HG03439 (cell line): ENCODE measurements at regions not wholly inside any gene's neighbourhood (a gene's known extent, or its start where the extent isn't known, plus 50 kb on each side); places are given as distances from the start of the nearest gene placed in this dataset.

Experiments used
- ATAC-seq: cut with Tn5 transposase; IDR thresholded peaks from one replicate; pipeline ENCODE4 v1.9.1; 2021; ENCODE audit warnings: mild to moderate bottlenecking, moderate library complexity; ENCODE audit not compliant: unreplicated experiment

DNA sequence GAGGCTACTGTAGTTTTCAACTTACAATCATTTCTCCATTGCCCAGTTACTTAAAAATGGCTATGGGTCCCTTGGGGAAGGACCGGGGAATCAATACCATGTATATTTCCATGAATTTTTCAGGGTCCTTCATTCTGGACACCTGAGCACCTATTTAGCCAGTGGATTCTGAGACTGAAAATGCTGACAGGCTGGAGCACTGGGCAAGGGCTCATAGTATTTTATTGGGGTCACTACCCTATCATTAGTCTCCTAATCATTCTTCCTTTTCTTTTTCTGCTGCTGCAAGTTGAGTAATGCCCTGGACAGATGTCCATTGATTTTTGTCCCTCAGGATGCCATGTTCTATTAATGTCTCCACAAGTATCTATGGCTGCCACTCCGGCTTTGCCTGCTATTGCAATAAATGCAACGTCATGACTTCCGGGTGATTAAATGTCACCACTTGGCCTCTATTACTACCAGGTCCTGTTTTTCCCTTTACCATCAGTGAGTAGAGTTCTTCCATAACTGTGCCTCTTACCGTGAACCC is 279.3 kb upstream of the FBXL7 start:
- no peak for ATAC-seq

DNA sequence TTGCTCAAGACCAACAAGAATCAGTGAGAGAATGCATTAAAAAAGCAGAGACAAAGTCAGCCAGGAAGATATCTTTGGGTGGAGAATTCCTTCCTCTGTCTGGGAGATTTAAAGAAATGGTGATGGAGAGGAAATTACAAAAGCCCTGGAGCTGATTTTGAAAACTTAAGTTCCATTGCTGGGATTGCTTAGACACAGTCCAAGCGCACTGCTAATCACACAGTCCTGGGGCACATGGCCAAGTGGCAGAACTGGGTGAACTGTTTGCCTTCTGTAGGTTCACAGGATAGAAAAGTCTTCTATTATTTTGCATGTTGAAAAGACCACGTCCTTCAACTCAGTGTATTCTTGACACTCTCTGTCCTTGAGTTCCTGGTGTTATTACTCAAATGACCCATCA is 284.9 kb upstream of the FBXL7 start:
- ATAC-seq, result no peak

DNA sequence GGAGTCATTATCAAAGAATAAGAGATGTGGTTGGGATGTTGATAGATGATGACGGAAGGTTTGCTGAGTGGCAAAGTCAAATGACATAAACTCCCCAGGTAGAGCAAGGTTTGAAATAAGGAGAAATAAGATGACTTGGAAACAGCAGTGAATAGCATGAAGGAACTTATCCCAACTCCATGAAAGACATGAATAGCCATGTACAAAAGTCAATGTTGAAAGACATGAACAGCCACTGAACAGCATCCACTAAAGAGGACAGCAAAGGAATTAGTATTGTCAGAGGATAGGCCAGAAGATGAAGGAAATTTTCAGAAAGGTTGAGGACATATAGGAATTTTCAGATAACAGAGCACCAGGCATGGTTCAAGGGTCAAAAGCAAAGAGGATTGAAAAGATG is 286.0 kb upstream of the FBXL7 start:
- ATAC-seq, result no peak

DNA sequence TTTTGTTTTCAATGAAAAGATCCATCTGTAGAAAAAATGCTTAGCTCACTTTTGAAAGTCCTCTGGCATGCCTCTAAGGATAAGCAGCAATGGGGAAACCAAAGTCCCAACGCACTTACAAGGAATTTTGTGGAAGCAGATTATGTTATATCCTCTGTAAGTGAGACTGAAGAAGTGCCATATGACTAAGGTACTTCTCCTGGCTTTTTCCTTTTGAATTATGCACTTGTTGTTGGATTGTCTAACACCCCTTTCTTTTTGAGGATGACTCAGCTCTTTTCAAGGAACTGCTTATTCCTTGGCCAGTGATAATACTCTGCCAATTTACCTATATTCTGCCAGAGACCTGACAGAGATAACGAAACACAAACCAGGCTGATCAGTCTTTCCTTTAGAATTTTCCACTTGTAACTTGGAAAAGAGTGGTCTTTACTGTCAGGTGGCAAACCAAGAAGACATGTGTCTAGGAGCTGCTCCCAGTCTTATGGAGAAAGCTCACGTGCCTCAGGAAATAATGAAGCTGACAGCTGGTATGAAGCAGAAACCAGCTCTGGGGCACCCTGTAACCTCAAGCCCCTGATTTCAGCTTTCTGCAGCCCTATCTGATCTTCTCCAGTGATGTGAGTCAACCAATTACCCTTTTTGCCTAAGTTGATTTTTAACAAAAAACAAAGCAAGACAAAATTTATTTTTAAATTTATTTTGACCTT is 290.8 kb upstream of the FBXL7 start:
- no peak for ATAC-seq

DNA sequence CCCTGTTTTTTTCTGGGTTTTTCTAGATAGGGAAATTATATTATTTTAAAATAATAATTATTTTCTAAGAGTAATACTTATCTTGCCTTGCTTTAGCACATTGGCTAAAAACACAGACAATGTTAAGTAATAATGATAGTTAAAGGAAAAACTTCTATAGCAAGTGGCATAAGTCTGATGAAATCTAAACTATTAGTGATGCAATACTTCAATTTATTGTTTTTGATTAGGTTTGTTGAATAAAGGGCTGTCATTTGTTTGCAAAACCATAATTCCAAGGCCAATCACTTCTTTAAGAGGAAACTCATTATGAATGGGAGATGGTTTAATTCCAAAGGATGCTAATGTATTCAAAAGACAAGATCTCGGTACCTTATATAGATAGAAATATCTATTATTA is 293.8 kb upstream of the FBXL7 start:
- ATAC-seq, result no peak

DNA sequence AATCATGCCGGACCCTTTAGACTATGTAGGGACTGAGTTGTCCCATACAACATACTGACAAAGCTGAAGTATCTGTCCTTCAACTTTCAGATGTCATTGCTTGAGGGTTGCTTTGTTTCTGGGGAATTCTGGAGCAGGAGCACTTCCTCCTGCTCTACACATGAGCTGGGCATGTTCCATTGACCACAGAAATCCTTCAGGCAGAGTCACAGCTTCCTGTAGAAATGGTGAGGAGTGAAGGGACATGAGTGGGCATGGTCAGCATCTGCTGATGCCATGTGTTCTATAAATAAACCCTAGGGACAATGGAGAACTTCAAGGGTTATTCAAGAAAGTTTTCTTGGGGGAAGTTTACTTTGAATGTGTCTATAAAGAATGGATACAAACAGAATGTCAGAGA is 296.6 kb upstream of the FBXL7 start:
- ATAC-seq, result no peak

DNA sequence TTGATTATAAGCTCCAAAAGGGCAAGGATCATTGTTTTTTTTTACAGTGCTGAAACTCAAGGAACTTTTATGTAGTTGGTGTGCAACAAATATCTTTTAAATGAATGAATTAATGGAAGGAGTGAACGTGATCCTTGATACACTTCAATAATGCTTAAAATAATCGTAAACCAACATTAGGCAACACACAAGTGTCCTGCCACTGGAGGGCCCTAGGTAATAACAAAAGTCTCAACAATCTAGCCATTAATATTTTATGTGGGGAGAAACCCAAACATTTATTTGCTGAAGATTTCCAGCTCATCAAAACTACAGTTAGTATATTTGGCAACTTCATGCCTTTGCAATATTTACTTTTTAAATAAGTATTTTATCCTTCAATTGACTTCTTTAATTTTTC is 309.0 kb upstream of the FBXL7 start:
- ATAC-seq, result no peak

DNA sequence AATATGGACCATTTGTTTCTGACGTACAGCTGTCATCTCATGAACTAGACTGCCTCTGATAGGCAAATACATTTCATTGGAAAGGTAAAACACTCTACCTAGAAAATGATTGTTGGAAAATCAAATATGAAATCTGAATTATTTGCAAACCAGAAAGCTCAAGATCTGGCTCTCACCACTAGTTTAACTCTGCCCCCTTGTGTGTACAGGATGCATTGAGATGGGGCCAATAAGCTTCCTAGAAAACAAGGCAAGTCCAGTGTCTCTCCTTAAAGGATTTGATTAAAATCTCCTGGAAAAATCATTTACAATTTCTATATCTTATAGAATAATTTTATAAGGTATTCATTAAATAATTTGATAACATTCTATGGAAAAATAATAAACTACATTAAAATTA is 311.9 kb upstream of the ANKH start:
- ATAC-seq, result no peak

DNA sequence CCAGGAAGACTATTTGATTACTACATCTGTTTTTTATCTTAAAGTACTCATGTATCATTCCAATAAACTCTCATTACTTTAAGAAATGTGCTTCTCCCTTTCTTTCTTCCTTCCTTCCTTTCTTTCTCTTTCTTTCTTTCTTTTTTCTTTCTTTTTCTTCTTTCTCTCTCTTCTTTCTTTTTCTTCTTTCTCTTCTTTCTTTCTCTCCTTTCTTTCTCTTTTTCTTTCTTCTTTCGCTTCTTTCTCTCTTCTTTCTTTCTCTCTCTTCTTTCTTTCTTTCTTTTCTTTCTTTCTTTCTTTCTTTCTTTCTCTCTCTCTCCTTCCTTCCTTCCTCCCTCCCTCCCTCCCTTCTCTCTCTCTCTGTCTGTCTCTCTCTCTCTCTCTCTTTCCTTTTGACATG is 298.6 kb upstream of the ANKH start:
- no peak for ATAC-seq

DNA sequence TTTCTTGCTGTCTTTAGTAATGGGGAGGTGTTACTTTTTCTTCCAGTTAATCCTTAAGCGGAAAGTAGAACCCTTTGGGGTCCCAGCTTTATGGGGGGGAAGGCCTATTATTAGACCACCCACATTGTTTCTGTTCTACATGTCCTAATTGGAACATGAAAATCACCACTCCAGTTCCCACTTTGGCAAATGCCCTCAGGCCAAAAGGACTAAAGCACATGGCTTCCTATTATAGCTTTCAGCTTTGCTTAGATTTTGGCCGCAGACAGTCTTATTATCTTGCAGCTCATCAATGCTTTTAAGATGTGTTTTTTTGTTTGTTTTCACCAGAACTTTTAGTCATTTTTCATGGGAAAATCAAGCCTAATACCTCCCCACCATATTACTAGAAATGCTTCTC is 296.8 kb upstream of the ANKH start:
- no peak for ATAC-seq

DNA sequence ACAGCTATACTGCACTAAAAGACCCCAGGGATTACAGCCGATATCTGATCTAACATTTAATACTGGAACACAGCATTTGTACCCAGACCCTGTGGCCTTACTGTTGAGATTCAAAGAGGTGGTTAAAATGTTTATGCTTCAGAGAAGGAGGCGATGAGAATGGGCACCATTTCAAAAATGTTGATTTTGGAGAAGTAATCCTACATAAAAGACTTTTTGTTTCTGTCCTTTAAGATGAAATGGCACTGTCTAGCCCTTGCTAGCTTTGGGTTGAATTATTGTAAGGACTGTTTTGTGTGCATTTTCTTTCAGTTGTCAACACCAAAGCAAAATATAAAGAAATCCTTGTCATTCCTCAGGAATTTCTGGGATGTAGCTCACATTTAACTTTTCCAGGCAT is 288.5 kb upstream of the ANKH start:
- no peak for ATAC-seq

DNA sequence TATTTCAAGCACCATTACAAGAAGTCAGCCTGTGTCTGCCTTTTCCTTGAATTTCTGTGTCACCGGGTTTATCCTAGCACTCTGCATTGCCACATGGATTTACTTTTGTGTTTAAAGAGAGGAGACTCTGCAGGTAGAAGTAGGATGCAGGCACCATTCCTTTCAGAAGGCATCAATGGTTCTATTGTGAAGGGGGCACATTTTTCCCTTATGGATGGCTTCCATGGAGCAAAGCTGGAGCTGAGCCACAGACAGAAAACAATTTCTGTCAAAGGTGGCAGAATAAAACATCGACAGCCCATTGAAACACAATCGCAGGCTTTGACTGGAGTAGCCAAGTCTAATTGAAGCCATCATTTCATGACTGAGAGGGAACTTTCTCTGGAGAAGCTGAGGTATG is 288.0 kb upstream of the ANKH start:
- no peak for ATAC-seq

DNA sequence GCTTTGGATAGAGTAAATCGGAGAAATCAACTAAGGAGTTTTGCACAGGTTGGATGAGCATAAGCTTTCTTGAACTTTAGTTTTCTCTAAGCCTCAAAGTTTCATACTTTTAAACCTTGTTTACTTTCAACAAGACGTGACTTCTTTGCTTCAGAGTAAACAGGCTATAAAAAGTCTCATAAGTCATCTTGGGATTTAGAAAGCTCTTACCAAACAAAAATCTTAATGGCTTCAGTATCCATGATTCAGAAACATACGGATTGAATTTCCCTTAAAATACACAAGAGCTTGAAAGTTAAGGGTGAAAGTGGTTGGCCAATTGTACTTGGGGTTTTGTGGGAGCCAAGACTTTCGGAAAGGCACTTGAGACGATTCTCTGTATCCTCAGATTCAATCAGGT is 270.9 kb upstream of the ANKH start:
- no peak for ATAC-seq

DNA sequence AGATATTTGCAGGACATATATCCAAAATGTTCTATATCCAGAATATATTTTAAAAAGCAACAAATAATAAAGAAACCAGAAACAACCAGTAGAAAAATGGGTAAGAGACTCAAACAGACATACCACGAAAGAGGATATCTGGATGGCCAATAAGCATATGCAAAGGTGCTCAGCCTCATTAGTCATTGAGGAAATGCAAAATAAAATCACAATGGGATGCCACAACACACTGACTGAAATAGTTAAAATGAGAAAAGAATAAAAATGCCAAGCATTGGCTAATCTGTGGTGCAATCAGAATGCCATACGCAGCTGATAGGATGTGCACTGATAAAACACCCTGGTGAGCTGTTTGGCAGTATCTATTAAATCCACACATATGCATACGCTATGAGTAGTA is 265.8 kb upstream of the ANKH start:
- no peak for ATAC-seq

DNA sequence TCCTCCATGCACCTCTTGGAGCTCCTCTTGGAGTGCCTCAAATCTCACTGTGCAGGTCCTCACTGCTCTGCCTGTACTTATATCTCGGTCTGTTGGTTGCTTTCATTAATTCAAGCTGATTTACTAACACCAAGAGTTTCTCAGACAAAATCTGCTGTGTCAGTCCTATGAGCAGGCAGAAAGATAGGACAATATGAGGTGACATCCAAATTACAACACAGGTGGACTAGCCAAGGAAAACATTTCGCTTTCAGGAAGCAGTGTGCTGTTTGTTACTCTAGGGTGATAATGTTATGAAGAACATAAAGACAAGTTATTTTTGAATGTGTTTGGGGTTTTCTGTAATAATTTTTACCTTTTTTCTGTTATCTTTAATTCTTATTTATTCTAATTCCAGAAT is 264.1 kb upstream of the ANKH start:
- no peak for ATAC-seq

DNA sequence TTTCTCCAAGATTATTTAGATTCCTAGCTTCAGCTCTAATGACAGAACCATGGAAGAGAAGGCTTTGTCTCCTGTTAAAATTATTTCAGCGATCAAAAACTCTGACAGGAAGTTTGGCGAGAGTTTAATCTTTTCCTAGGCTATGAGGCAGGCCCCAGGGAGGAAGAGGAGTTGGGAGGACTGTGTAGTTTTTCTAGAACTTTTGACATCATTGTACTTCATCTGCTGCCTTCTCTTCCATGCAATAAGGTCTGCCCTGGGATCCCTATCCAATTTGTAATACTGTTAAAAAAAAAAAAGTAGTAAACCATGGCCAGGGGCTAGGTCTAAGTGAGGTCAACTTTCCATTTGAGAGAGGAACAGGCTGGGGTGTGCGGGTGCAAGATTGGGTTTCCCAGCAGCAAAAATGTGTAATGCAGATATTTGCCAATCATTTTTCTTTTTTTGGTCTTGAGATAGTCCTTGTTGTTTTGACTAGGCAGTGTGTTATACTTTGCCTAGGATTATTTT is 261.9 kb upstream of the ANKH start:
- no peak for ATAC-seq

DNA sequence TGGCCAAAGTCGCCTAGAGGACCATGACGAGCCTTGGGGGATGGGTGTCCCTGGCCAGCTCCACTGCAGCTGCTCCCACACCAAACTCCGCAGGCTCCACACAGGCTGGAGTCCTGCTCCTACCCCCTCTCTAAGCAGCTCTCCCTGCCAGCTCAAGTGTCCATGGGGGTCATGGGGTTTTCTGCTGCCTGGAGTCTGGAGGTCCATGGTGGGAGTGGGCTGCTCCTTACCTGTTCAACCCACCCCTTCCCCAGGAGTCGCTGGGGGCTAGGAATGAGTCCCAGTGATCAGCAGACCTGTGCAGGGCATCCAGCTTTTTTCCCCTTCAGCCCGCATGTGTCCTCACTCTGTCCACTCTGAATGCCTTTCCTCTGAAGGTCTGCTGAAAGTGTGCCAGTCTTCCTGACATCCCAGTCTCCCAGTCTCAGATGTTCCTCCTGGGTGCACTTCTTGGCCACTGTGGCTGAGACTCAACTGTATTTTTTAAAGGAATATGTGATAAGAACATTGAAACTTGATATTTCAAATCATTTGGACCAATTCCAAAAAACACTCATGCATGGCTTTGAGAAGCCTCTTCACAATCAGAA is 261.3 kb upstream of the ANKH start:
- ATAC-seq, result no peak

DNA sequence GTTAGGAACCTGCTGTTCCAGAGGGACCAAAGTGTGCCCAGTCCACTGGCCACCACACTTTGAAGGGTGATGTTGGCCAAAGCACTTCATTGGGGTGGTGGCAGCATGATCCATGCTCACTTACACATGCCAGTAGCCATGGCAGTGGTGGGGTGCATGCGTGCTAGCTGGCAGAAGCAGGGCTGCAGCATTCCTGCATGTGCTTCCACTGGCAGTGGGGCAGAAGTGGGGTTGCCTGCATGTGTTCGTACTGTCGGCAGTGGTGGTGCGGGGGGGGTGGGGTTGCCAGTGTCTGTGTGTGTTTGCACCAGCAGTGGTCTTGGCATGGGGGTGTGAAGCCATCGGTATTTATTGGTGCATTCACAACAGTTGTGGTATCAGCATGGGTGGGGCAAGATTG is 260.3 kb upstream of the ANKH start:
- no peak for ATAC-seq

DNA sequence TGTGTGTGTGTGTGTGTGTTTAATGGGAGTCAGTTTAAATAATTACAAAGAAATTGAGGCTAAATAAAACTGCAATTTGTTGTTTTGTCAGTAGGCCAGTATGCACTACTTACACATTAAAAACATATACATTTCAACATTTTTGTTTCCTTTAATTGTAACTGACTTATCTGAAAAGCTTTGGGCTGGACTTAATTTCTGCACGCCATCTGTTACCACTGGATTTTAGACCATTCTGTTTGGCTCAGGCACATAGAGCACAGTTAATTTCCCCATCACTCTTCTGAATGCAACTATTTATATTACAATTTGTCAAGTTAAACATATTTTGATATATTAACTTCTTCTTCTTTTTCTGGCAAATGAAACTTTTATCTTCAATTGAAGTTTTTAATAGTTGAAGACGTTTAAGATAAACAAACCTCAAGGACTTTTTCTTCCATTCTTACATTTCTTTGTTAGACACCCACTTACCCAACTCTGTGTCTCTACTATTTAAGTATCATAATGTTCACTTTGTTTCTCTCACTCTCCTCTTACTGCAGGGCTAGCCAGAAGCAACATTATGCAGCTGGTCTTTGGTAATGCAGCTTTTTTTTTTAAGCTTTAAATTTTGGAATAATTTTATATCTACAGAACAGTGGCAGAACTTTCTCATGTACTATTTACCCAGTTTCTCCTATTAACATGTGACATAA is 253.4 kb upstream of the ANKH start:
- no peak for ATAC-seq

DNA sequence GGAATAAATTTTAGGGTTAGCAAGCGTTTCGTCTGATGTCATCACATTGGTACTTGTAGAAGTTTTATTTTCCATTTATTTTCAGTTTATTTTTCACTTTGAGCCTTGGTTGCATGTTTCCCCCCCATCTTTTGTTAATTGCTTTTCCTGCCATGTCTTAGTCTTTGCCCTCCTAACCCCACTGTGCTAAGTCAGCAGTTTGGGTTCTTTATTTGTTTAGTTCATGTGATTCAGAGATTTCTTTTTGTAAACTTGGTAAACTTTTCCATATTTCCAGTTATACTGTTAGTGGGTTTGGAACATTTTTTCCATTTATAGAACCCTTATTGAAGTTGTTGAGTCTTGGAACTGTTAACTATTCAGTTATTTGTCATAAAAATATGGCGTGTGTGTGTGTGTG is 252.9 kb upstream of the ANKH start:
- ATAC-seq, result no peak

DNA sequence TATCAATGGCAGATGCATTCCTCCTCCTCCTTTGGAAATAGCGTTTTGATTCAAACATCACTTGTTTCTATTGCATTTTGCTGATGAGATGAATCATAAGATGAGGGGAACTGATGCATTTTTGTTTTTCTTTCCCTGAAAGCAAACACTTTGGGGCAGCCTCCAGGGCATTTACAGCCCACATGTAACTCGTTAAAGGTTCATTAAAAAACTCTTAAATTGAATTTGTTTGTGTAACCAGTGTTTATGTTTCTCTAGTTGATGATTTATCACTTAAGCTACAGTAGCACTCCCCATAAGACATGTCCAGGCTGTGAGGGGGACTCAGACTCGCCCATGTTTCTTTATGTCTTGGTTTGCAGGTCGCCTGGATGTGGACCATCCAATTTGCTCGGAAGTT is 246.1 kb upstream of the ANKH start:
- ATAC-seq, result no peak

DNA sequence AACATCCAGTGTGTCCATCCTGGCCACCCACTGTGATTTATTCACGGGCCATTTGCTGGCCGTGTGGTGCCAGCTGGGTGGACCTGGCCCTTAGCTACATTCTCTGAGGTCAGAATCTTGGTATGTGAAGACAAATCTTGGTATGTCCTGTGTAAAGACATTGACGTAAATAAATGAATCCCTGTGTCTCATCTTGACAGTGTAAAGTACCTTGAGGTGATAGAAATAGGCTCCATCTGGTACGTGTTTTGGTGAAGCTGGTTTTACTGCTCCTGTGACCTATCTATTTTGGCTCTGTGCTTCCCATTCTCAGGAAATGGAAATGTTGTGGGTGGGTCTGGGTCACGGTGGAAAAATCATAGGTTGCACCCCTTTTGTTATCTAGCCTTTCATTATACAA is 245.4 kb upstream of the ANKH start:
- no peak for ATAC-seq
